T-helper 1 cell treated with Interleukin-12 subunit alpha and Interleukin-12 subunit beta and Interleukin-4 antibody, amounts not matched to agents 30 ng/mL and 1 ng/mL, for 36 hours (primary cell): ENCODE measurements at regions not wholly inside any gene's neighbourhood (a gene's known extent, or its start where the extent isn't known, plus 50 kb on each side); places are given as distances from the start of the nearest gene placed in this dataset.
"Not testable (repeated sequence)": the region's sequence is repeated elsewhere in the genome, so short reads cannot be mapped to it uniquely, and the experiment has no call there.

Source experiments
- intact Hi-C: fragments of 100-400 bp; cut with micrococcal nuclease; formaldehyde crosslinking; loops from one replicate; pipeline ENCODE4 v1.15.1; 2024

- intact Hi-C loops: no loop called here
Observed at GRCh38 chr12:75876832-75877762, 154.5 kb downstream of the PHLDA1 start.

DNA sequence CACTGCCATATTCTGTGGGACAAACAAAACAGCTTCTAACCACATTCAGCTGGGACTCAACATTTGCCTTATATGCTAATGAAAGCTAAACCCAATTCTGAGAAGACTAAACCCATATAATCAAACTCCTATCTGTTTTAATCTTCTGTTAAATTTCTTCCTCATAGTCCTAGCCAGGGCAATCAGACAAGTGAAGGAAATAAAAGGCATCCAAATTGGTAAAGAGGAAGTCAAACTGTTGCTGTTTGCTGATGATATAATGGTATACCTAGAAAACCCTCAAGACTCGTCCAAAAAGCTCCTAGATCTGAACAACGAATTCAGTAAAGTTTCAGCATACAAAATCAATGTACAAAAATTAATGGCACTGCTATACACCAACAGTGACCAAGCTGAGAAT lies 157.1 kb downstream of the PHLDA1 start:
- intact Hi-C loops: no loop called here

DNA sequence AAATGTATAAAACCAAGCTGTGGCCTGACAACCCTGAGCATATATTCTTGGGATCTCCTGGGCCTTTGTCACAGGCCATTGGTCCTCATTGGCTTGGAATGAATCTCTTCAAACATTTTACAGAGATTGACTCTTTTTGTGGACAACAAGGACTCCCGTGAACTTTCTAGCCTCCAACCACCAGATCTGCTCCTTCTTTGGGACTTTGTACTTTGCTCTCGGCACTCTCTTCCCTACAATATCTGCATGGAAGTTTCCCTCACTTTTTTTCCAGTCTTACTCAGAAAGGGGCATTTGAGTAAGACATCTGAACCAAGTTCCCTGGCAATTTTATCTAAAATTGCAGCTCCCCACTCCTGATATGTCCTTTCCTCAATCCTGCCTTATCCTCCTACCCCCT lies 158.8 kb downstream of the PHLDA1 start:
- intact Hi-C loops: no loop called here

- intact Hi-C loops: no loop called here
Observed at GRCh38 chr12:75870878-75871277, 160.7 kb downstream of the PHLDA1 start.

DNA sequence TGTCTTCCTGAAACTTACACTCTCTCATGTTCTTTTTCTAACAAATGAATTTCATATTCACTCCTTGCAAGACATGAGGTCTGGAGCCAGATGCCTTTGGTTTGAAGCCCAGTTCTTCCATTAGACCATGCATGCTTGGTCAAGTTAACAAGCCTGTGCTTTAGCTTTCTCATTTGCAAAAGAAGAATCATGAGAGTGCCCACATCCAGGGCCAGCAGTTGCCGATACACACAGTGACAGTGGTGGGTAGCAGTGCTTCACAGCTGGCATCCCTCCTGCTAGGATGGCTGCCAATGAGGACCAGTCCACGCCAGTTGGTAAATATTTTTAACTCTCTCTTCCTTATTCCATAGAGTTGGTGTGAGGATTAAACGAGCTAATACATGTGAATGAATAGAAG lies 163.1 kb downstream of the PHLDA1 start:
- intact Hi-C loops: no loop called here

GRCh38 chr12:75865315-75865714 lies 166.3 kb downstream of the PHLDA1 start:
- intact Hi-C loops: no loop called here

GRCh38 chr12:75864161-75864560 lies 167.4 kb downstream of the PHLDA1 start:
- intact Hi-C loops: no loop called here

DNA sequence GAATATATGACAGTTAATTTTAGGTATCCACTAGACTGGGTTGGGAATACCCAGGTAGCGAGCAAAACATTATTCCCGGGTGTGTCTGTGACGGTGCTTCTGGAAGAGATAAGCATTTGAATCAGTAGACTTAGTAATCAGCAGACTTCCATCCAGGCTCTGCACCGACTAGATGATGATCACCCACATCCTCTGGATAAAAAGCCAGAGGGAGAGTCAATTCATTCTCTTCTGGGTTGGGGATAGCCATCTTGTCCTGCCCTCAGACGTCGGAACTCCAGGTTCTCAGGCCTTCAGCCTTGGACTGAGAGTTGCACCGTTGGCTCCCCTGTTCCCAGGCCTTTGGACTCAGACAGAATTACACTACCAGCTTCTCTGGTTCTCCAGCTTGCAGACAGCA lies 168.0 kb downstream of the PHLDA1 start:
- intact Hi-C loops: no loop called here

GRCh38 chr12:75862692-75863471 lies 168.7 kb downstream of the PHLDA1 start:
- intact Hi-C loops: no loop called here

DNA sequence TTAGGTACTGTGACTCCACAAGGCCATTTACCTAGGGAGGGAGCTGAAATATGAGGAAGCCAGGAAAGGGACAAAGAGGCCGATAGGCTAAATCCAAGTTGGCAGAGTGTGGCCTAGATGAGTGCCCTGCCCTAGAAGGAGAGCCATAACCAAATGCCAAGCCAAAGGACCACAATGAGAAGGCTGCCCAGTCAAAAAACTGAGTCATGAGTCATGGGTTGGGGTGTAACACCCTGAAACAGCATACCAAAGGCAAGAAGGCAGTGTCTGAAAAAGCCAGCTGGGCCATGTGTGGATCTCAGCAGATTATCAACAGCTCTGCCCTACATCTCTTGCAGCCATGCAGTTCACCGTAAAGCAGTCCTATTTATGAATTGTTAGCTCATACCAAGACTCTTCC lies 171.7 kb downstream of the PHLDA1 start:
- intact Hi-C loops: no loop called here

DNA sequence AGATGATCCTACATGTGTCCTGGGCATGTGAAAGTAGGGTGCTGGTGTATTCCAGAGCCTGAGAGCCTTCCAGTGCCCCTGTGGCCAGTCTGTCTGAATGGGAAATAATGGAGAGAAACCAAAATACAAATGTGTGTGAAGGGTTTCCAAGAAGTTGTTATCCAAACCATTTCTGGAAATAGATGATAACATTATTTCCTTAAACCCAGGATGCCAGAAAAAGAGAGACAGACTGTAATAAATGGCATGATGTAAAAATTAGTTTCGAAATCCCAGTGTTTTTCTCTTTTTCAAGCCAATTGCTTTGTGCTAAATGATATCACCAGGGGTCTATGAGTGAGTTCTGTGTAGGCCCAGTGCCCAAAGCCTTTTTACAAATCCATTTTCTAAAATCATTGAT lies 175.3 kb downstream of the PHLDA1 start:
- intact Hi-C loops: no loop called here

DNA sequence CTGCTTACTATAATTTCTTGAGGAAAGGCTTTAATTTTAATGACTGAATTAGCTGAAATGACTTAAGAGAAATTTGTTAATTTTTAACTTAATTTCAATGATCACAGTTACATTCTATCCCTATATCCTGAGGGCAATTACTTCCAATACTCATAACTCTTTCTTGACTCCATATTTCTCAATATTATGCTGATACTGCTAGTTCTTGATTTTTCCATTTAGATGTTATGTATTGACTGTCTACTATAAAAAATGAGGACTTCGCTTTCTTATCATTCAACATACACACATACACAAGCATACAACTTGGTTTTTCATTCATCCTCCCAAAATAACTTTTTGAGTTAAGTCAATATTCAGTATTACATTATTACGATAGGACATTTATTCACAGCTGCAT lies 176.2 kb downstream of the PHLDA1 start:
- intact Hi-C loops: no loop called here

DNA sequence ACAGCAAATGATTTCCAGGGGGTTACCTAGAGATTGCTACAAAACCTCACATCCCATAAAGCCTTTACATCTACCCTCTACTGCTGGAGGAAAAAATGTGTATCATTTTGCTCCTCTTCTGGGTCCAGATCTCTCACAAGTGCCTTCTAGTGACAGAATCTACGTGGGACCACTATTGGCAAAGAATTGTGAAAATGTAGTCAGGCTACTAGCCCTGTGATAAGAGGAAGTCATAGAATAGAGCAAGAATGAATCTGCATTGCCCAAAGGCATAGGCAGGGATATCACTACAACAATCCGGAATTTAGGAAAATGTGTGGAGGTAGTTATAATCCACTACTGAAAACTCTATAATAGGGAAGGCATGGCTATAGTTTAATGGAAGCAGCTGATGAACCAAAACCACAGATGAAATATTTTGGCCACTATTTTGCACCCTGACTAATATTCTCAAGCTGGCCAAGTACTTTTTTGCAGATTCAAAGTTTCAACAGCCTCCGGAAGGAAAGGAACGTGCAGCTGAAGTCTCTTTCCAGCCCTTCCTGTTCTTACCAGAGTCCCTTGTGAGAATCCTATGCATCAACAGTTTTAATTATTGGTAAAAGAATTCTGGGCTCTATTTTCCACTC lies 176.8 kb downstream of the PHLDA1 start:
- intact Hi-C loops: no loop called here

DNA sequence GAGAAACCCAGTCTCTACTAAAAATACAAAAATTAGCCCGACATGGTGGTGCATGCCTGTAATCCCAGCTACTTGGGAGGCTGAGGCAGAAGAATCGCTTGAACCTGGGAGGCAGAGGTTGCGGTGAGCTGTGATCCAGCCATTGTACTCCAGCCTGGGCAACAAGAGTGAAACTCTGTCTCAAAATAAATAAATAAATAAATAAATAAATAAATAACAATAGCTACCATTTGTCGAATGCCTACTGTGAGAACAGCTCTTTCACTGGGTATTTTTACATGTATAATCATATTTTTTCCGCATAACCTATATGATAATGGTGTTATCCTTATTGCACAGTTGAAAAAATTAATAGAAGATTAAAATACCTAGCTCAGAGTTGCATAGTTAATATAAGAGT lies 177.4 kb downstream of the PHLDA1 start:
- intact Hi-C loops: not testable (repeated sequence)

GRCh38 chr12:75853626-75854025 lies 177.9 kb downstream of the PHLDA1 start:
- intact Hi-C loops: no loop called here

GRCh38 chr12:75852956-75853355 lies 178.6 kb downstream of the PHLDA1 start:
- intact Hi-C loops: no loop called here

- intact Hi-C loops: no loop called here
Observed at GRCh38 chr12:75852143-75852542, 179.4 kb downstream of the PHLDA1 start.

DNA sequence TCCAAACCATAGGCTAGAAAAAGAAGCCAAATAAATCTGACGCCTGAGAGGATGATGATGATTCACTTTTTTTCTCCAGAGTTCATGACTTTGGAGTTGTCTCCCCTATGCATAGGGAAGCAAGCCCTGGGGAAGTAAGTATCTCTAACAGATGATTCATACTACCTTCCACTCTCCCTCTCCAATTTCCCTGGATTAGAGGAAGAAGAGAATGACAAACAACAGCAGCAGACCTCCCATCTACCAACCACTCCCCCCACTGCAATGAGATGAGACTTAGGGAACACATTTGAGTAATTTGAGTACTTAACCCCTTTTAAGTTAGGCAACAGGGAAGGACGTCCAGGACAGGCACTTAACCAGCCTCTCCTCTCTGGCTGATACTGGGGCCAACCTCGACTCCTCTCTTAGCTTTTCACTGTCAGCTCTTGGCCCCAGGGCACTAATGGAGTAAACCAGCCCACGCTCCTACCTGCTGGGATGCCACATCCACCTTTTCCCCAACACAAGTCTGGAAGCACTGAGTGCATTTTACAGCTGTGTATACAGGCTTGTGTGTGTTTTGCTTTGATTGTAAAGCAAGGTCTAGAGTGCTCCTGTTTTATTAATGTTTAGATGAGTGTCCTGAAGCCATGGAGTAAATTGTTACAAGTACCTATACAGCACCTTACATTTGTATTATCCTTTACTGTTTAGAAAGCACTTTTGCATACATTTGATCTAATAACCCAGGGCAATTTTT lies 180.7 kb downstream of the PHLDA1 start:
- intact Hi-C loops: no loop called here

DNA sequence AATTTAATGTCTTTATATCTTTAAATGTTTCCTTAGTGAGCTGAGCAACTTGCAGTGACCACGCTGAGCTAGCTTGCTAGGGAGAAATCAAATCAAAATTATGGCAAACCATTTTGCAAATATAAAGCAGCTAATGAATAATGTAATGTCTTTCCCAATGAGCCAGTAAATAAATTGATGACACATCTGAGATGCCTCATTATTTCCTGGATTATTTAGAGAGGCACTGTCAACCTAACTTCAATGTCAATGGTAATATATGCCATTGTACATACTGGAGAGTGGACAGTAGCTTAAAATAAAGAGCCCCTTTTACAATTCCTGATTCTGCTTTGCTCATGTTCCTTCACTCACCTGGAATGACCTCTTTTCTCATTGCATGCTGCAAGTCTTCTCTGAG lies 182.6 kb downstream of the PHLDA1 start:
- intact Hi-C loops: no loop called here

DNA sequence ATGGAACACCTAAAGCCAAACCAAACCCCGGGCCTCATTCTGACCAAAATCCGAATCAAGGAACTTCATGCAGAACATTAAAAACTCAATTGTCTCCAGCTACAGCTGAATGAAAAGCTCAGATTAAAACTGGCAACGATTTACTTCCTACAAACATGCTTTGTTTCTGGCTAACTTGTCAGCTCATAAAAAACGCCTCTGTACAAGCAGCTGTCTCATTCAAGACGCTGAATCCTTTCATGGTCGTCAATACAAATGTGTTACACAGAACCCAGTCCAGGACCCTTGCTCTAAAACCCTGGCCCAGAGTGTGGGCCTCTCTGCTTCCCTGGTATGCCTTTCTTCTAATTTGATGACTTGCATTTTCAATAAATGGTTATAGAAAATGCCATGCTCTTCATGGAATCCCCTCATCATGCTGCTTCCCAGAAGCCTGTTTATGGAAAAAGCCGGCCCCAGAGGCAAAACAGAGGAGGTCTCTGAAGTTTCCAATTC lies 183.1 kb downstream of the PHLDA1 start:
- intact Hi-C loops: no loop called here

DNA sequence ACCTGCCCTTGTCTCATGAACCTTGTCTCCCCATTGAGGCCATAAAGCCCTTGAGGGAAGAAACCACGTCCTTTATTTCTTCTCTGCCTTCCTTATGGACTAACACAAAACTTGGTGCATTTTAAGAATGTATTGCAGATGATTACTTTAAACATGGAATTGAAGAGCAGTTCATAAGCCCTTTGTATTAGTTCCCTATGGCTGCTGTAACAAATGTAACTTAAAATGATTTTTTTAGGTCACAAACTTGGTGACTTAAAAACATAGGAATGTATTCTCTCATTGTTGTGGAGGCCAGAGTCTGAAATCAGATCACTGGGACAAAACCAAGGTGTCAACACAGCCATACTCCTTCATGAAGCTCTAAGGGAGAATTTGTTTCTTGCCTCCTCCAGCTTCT lies 185.5 kb downstream of the PHLDA1 start:
- intact Hi-C loops: no loop called here
